ENCODE measurements at regions not wholly inside any gene's neighbourhood (a gene's known extent, or its start where the extent isn't known, plus 50 kb on each side); places are given as distances from the start of the nearest gene placed in this dataset.

DNA sequence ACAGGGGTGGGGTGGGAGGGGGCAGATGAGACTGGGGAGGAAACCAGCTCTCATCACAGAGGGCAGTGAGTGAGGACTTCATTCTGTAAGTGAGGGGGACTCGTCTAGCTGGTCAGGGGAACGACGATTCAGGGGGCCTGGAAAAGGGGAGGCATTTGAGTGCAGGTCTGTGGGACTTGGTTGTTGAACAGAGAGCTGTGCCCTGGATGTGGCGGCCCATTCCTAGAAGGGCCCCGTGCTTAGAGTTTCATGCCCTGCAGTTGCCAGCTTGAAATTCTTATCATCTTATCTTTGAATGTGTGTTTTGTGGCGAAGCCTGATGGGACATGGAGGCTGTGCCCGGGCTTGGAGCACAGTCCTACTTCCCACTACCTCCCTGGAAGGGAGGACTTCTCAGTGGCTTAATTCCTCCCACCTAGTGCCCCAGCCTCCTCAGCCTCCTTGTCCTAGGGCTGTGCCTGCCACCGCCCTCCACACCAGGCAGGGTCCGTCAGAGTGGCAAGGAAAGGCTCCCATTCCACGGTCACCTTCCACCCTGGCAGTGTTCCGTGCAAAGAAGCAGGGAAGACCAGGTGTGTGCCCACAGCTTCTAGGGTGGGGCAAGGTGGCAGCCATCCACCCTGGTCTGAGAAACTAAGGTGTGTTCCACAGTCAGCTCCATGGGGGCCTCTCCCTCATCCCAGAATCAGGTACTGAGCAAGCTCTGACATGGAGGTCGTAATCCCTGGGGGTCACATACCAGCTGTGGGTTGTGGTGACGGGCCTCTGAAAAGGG, 59.7 kb upstream of the LMO1 start:
- TF ChIP-seq, protein P1, sequence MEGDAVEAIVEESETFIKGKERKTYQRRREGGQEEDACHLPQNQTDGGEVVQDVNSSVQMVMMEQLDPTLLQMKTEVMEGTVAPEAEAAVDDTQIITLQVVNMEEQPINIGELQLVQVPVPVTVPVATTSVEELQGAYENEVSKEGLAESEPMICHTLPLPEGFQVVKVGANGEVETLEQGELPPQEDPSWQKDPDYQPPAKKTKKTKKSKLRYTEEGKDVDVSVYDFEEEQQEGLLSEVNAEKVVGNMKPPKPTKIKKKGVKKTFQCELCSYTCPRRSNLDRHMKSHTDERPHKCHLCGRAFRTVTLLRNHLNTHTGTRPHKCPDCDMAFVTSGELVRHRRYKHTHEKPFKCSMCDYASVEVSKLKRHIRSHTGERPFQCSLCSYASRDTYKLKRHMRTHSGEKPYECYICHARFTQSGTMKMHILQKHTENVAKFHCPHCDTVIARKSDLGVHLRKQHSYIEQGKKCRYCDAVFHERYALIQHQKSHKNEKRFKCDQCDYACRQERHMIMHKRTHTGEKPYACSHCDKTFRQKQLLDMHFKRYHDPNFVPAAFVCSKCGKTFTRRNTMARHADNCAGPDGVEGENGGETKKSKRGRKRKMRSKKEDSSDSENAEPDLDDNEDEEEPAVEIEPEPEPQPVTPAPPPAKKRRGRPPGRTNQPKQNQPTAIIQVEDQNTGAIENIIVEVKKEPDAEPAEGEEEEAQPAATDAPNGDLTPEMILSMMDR (IDR thresholded peaks at IDR 0.05; ENCODE audit: borderline replicate concordance, insufficient read depth, low read depth, low read length) = no peak
- H3K4me3 ChIP-seq (ENCODE audit: low read depth, low read length) = no peak overlapping the region

DNA sequence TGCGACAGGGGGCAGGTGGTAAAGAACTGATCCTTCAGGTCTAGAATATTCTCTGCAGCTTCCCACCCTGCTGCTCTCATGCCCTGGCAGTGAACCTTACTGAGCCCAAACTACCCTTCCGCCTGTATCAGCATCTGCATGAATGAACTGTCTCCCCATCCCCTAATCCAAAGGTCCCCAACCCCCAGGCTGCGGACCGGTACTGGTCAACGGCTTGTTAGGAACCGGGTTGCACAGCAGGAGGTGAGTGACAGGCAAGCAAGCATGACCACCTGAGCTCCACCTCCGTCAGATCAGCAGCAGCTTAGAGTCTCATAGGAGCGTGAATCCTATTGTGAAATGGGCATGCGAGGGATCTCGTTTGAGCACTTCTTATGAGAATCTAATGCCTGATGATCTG, 58.2 kb upstream of the LMO1 start:
- TF ChIP-seq, protein P1 (IDR thresholded peaks at IDR 0.05; ENCODE audit: borderline replicate concordance, insufficient read depth, low read depth, low read length) = no peak
- no peak overlapping the region for H3K4me3 ChIP-seq (ENCODE audit: low read depth, low read length)

DNA sequence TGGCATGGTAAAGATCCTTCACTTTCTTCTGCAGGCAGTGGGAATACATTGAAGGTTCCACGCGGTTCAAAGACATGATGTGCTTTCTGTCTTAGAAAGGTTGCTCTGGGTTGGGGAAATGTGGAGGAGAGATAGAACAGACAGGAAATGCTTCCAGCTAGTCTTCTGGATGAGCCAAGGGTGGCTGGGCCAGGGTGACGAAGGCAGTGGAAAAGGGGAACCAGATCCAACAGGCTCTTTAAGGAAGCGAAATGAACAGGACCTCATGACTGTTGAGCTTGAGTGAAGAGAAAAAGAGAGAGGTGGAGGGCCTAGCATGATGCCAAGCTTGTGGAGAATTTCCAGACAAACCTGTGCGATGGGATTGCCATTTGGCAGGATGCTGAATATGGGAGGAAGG, 56.4 kb upstream of the LMO1 start:
- TF ChIP-seq, protein P1 (IDR thresholded peaks at IDR 0.05; ENCODE audit: borderline replicate concordance, insufficient read depth, low read depth, low read length) = no peak

DNA sequence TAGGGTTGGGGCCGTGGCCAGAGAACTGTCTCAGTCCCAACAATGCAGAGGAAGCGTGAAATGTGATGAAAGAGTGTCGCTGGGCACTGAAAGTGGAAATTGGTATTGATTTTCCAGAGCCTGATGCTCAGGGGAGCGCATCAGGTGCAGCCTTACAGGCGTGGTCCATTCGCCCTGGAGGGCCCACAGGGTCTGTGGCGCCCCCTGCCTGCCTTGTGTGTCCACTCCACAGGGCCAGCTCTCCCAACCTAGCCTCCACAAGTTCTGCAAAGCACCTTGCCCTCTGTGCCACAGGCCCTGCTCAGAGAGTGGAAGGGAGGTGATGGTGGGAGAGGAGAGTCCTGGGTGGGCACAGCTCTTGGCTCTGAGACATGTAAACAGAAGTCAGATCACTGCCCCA, 54.9 kb upstream of the LMO1 start:
- TF ChIP-seq, protein P1 (IDR thresholded peaks at IDR 0.05; ENCODE audit: borderline replicate concordance, insufficient read depth, low read depth, low read length) = 0 out of 2 replicates have a peak, but pooled peaks have one; percentile 36
- H3K4me3 ChIP-seq (ENCODE audit: low read depth, low read length) = no peak overlapping the region

More for the DNA sequence above, 56.4 kb upstream of the LMO1 start:
- no peak overlapping the region for H3K4me3 ChIP-seq (ENCODE audit: low read depth, low read length)

DNA sequence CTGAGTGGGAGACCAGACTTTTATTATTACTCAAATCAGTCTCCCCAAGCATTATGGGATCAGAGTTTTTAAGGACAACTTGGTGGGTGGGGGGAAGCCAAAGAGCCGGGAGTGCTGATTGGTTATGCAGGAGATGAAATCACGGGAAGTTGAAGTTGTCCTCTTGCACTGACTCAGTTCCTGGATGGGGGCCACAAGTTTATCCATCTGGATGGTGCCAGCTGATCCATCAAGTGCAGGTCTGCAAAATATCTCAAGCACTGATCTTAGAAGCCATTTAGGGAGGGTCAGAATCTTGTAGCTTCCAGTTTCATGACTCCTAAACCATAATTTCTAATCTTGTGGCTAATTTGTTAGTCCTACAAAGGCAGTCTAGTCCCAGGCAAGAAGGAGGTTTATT, 53.5 kb upstream of the LMO1 start:
- TF ChIP-seq, protein P1 (IDR thresholded peaks at IDR 0.05; ENCODE audit: borderline replicate concordance, insufficient read depth, low read depth, low read length) = no peak
- H3K4me3 ChIP-seq (ENCODE audit: low read depth, low read length) = no peak overlapping the region

DNA sequence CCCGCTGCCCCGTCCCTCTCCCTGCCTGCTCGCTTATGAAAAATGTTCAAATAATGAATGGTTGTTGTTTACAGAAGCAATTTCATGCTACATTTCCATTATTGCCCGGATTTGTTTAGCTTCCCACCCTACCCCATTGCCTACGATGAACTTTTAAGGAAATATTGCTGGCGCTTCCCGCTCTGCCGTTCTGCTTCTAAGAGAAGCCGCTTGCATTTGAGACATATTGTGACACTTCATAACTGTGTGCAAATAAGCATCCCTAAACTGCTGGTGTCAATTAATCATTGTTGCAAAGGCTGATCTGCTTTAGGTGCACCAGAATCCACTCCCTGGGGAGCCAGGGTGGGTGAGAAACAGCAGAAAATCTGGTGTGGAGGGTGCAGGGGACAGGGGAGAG, 52.3 kb upstream of the LMO1 start:
- TF ChIP-seq, protein P1 (IDR thresholded peaks at IDR 0.05; ENCODE audit: borderline replicate concordance, insufficient read depth, low read depth, low read length) = no peak
- no peak overlapping the region for H3K4me3 ChIP-seq (ENCODE audit: low read depth, low read length)

DNA sequence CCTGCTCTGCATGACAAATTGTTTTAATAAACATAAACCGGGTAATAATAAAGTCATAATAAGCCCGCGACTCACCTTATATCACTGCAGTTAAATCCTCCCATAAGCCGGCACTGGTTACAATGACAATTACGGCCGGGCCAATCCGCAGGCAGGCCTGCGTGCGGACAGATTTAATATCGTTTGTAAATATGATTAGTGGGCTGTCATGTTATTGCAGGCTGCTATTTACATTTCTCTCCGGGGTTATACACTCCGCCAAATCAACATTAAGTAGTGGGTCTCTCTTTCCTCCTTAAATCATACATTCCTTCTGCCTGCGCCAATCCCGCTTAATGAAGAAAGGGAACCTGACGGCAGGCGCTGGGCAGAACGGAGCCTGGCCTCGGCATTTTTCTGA, 51.8 kb upstream of the LMO1 start:
- TF ChIP-seq, protein P1 (IDR thresholded peaks at IDR 0.05; ENCODE audit: borderline replicate concordance, insufficient read depth, low read depth, low read length) = no peak
- H3K4me3 ChIP-seq (ENCODE audit: low read depth, low read length) = no peak overlapping the region

All from GM12875 (cell line).